Left renal cortex interstitium (tissue), 4 donors: ENCODE measurements at regions not wholly inside any gene's neighbourhood (a gene's known extent, or its start where the extent isn't known, plus 50 kb on each side); places are given as distances from the start of the nearest gene placed in this dataset.
"Not testable (repeated sequence)": the region's sequence is repeated elsewhere in the genome, so short reads cannot be mapped to it uniquely, and the experiment has no call there.

ENCODE experiments used
- DNase-seq, 4 donors: peaks; one replicate each; pipeline ENCODE4 v3.0.0-alpha.2; 2013; ENCODE audit warnings: low read depth in 4 of 4, low spot score in 2 of 4, missing footprints in 1 of 4

- not testable (repeated sequence) for DNase-seq
Measured at GRCh38 chr5:24227881-24228280, 416.9 kb downstream of the CDH10 start.

GRCh38 chr5:24232041-24232440, 412.7 kb downstream of the CDH10 start:
- no peak for DNase-seq

GRCh38 chr5:24232929-24233498, 411.8 kb downstream of the CDH10 start:
- DNase-seq = no peak

- no peak for DNase-seq
Measured at GRCh38 chr5:24235946-24236345, 408.8 kb downstream of the CDH10 start.

GRCh38 chr5:24245821-24246220, 399.0 kb downstream of the CDH10 start:
- DNase-seq = no peak

- no peak for DNase-seq
Measured at GRCh38 chr5:24264547-24264946, 380.2 kb downstream of the CDH10 start.

GRCh38 chr5:24265306-24265705, 379.5 kb downstream of the CDH10 start:
- no peak for DNase-seq

- no peak for DNase-seq
Measured at GRCh38 chr5:24268482-24269056, 376.2 kb downstream of the CDH10 start.

GRCh38 chr5:24271702-24272118, 373.1 kb downstream of the CDH10 start:
- DNase-seq = not testable (repeated sequence)

- DNase-seq = no peak
Measured at GRCh38 chr5:24272741-24273140, 372.0 kb downstream of the CDH10 start.

- no peak for DNase-seq
Measured at GRCh38 chr5:24280215-24280614, 364.6 kb downstream of the CDH10 start.

GRCh38 chr5:24281818-24282217, 363.0 kb downstream of the CDH10 start:
- no peak for DNase-seq

- no peak for DNase-seq
Measured at GRCh38 chr5:24289582-24290335, 355.0 kb downstream of the CDH10 start.

GRCh38 chr5:24290536-24290935, 354.2 kb downstream of the CDH10 start:
- no peak for DNase-seq

- no peak for DNase-seq
Measured at GRCh38 chr5:24291916-24292315, 352.9 kb downstream of the CDH10 start.

GRCh38 chr5:24294333-24294732, 350.4 kb downstream of the CDH10 start:
- no peak for DNase-seq

GRCh38 chr5:24314106-24314505, 330.7 kb downstream of the CDH10 start:
- no peak for DNase-seq

- no peak for DNase-seq
Measured at GRCh38 chr5:24320643-24321042, 324.1 kb downstream of the CDH10 start.

- DNase-seq = no peak
Measured at GRCh38 chr5:24325306-24325832, 319.4 kb downstream of the CDH10 start.

GRCh38 chr5:24331531-24331930, 313.2 kb downstream of the CDH10 start:
- no peak for DNase-seq

- DNase-seq = no peak
Measured at GRCh38 chr5:24347158-24347557, 297.6 kb downstream of the CDH10 start.

- no peak for DNase-seq
Measured at GRCh38 chr5:24351285-24351684, 293.5 kb downstream of the CDH10 start.
